ENCODE measurements at regions not wholly inside any gene's neighbourhood (a gene's known extent, or its start where the extent isn't known, plus 50 kb on each side); places are given as distances from the start of the nearest gene placed in this dataset.
A peak's percentile ranks its signal among the peaks of the same experiment; 100 is the strongest.

- Mint-ChIP-seq H3K27me3 (ENCODE audit: low read depth) (peaks cover 2% of the 10 kb centered on the region), H3K4me3 (no peak overlapping the region), H3K36me3 (ENCODE audit: low read depth) (peaks cover 4% of the 10 kb centered on the region), H3K9me3 (peaks cover 17% of the 10 kb centered on the region), H3K4me1 (no peaks in the 10 kb centered on the region), H3K27ac (ENCODE audit: unreplicated experiment) (no peak overlapping the region)
- no peak for TF ChIP-seq CTCF (conservative IDR thresholded peaks at IDR 0.05)
- no peak for DNase-seq (ENCODE audit: low read depth, low spot score)
Observed at GRCh38 chr2:9069543-9069942, 66.1 kb upstream of the MBOAT2 start.

- H3K4me3 Mint-ChIP-seq = no peak overlapping the region
- no peak for TF ChIP-seq CTCF (conservative IDR thresholded peaks at IDR 0.05)
- H3K36me3 Mint-ChIP-seq (ENCODE audit: low read depth) = peaks cover 4% of the 10 kb centered on the region
- peaks cover 2% of the 10 kb centered on the region for H3K4me1 Mint-ChIP-seq
- H3K27ac Mint-ChIP-seq (ENCODE audit: unreplicated experiment) = no peak overlapping the region
- H3K27me3 Mint-ChIP-seq (ENCODE audit: low read depth) = peaks cover 2% of the 10 kb centered on the region
- peaks cover 20% of the 10 kb centered on the region for H3K9me3 Mint-ChIP-seq
- DNase-seq (ENCODE audit: low read depth, low spot score) = no peak
Observed at GRCh38 chr2:9065901-9066300, 62.4 kb upstream of the MBOAT2 start.

- Mint-ChIP-seq H3K27me3 (ENCODE audit: low read depth) (no peaks in the 10 kb centered on the region), H3K4me3 (no peak overlapping the region), H3K9me3 (peaks cover 14% of the 10 kb centered on the region), H3K4me1 (peaks cover 5% of the 10 kb centered on the region), H3K36me3 (ENCODE audit: low read depth) (peaks cover 4% of the 10 kb centered on the region), H3K27ac (ENCODE audit: unreplicated experiment) (no peak overlapping the region)
- no peak for TF ChIP-seq CTCF (conservative IDR thresholded peaks at IDR 0.05)
- DNase-seq (ENCODE audit: low read depth, low spot score) = no peak
Observed at GRCh38 chr2:9063023-9063606, 59.6 kb upstream of the MBOAT2 start.

- Mint-ChIP-seq H3K27me3 (ENCODE audit: low read depth) (no peaks in the 10 kb centered on the region), H3K27ac (ENCODE audit: unreplicated experiment) (peak overlapping the region; percentile 1), H3K36me3 (ENCODE audit: low read depth) (no peaks in the 10 kb centered on the region), H3K4me3 (no peak overlapping the region), H3K9me3 (peaks cover 7% of the 10 kb centered on the region), H3K4me1 (peaks cover 5% of the 10 kb centered on the region)
- DNase-seq (ENCODE audit: low read depth, low spot score) = no peak
- no peak for TF ChIP-seq CTCF (conservative IDR thresholded peaks at IDR 0.05)
Observed at GRCh38 chr2:9060819-9061218, 57.3 kb upstream of the MBOAT2 start.

GRCh38 chr2:9057939-9058761 lies 54.7 kb upstream of the MBOAT2 start:
- Mint-ChIP-seq H3K27ac (ENCODE audit: unreplicated experiment) (no peak overlapping the region), H3K36me3 (ENCODE audit: low read depth) (peaks cover 2% of the 10 kb centered on the region), H3K27me3 (ENCODE audit: low read depth) (no peaks in the 10 kb centered on the region), H3K9me3 (peaks cover 5% of the 10 kb centered on the region), H3K4me1 (peaks cover 10% of the 10 kb centered on the region), H3K4me3 (no peak overlapping the region)
- no peak for DNase-seq (ENCODE audit: low read depth, low spot score)
- no peak for TF ChIP-seq CTCF (conservative IDR thresholded peaks at IDR 0.05)

Measured in neural crest cell (in vitro differentiated cells).